ENCODE measurements at regions not wholly inside any gene's neighbourhood (a gene's known extent, or its start where the extent isn't known, plus 50 kb on each side); places are given as distances from the start of the nearest gene placed in this dataset.

- no peak overlapping the region for H3K4me3 ChIP-seq (ENCODE audit: low read depth, low read length)
- TF ChIP-seq, protein P1, sequence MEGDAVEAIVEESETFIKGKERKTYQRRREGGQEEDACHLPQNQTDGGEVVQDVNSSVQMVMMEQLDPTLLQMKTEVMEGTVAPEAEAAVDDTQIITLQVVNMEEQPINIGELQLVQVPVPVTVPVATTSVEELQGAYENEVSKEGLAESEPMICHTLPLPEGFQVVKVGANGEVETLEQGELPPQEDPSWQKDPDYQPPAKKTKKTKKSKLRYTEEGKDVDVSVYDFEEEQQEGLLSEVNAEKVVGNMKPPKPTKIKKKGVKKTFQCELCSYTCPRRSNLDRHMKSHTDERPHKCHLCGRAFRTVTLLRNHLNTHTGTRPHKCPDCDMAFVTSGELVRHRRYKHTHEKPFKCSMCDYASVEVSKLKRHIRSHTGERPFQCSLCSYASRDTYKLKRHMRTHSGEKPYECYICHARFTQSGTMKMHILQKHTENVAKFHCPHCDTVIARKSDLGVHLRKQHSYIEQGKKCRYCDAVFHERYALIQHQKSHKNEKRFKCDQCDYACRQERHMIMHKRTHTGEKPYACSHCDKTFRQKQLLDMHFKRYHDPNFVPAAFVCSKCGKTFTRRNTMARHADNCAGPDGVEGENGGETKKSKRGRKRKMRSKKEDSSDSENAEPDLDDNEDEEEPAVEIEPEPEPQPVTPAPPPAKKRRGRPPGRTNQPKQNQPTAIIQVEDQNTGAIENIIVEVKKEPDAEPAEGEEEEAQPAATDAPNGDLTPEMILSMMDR (IDR thresholded peaks at IDR 0.05; ENCODE audit: insufficient read depth, low read length, missing control alignments), result no peak
- ChIA-PET CTCF (no interaction called here), POLR2A (no interaction called here)
- no peak for DNase-seq (ENCODE audit: low read depth, low spot score)
These were observed 139.9 kb upstream of the NUPR2 start for GRCh38 chr7:56256108-56256507.

- CTCF ChIA-PET, result no interaction called here
- POLR2A ChIA-PET, result no interaction called here
- TF ChIP-seq, protein P1 (IDR thresholded peaks at IDR 0.05; ENCODE audit: insufficient read depth, low read length, missing control alignments), result no peak
- no peak overlapping the region for H3K4me3 ChIP-seq (ENCODE audit: low read depth, low read length)
- no peak for DNase-seq (ENCODE audit: low read depth, low spot score)
These were observed 133.9 kb upstream of the NUPR2 start for GRCh38 chr7:56250135-56250534.

DNA sequence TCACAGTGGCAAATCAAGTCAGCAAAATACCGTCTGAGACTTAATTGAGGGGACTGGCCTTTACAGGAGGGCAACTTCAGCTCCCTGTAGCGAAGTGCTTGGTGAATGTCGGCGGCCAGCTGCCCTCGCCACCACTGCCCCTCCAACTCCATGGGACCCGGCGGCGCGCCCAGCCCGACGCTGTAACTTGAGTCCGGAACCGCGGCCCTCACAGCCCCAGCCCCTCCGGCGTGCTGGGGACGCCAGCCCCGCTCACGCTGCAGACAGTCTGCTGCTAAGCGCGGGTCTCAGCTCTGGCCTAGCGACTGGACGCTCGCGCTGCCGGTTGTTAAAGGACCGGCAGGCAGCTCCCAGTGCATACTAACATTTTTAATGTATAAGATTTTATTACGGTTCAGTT is 113.4 kb upstream of the NUPR2 start:
- TF ChIP-seq, protein P1 (IDR thresholded peaks at IDR 0.05; ENCODE audit: insufficient read depth, low read length, missing control alignments), result no peak
- DNase-seq (ENCODE audit: low read depth, low spot score), result no peak
- ChIA-PET POLR2A (no interaction called here), CTCF (no interaction called here)
- H3K4me3 ChIP-seq (ENCODE audit: low read depth, low read length), result no peak overlapping the region

GRCh38 chr7:56222866-56223265 is 106.6 kb upstream of the NUPR2 start:
- POLR2A ChIA-PET, result no interaction called here
- CTCF ChIA-PET, result no interaction called here
- DNase-seq (ENCODE audit: low read depth, low spot score), result no peak
- TF ChIP-seq, protein P1 (IDR thresholded peaks at IDR 0.05; ENCODE audit: insufficient read depth, low read length, missing control alignments), result no peak
- H3K4me3 ChIP-seq (ENCODE audit: low read depth, low read length), result no peak overlapping the region

DNA sequence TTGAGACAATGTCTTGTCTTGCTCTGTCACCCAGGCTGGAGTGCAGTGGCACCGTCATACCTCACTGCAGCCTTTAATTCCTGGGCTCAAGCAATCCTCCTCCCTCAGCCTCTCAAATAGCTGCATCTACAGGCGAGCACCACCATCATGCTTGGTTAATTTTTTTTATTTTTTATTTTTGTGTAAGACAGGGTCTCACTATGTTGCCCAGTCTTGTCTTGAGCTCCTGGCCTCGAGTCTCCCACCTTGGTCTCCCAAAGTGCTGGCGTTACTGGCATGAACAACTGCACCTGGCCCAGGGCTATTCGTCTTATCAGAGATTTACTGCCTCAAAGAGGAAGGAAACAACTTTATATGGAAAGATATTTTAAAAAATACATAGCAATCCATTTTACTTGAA is 102.8 kb upstream of the NUPR2 start:
- no peak for DNase-seq (ENCODE audit: low read depth, low spot score)
- ChIA-PET POLR2A (no interaction called here), CTCF (no interaction called here)
- TF ChIP-seq, protein P1 (IDR thresholded peaks at IDR 0.05; ENCODE audit: insufficient read depth, low read length, missing control alignments), result no peak
- H3K4me3 ChIP-seq (ENCODE audit: low read depth, low read length), result no peak overlapping the region

GRCh38 chr7:56218510-56218909 is 102.3 kb upstream of the NUPR2 start:
- H3K4me3 ChIP-seq (ENCODE audit: low read depth, low read length), result no peak overlapping the region
- TF ChIP-seq, protein P1 (IDR thresholded peaks at IDR 0.05; ENCODE audit: insufficient read depth, low read length, missing control alignments), result no peak
- CTCF ChIA-PET, result no interaction called here
- DNase-seq (ENCODE audit: low read depth, low spot score), result no peak
- POLR2A ChIA-PET, result no interaction called here
